ENCODE measurements at regions not wholly inside any gene's neighbourhood (a gene's known extent, or its start where the extent isn't known, plus 50 kb on each side); places are given as distances from the start of the nearest gene placed in this dataset.

GRCh38 chr6:78615430-78615904, 251.9 kb upstream of the IRAK1BP1 start:
- TF ChIP-seq CTCF (conservative IDR thresholded peaks at IDR 0.05) (no peak), EZH2 (IDR thresholded peaks at IDR 0.05; ENCODE audit: low read depth) (no peak)

All from PC-9 (cell line).